Esophagus (tissue), 2 donors: ENCODE measurements at regions not wholly inside any gene's neighbourhood (a gene's known extent, or its start where the extent isn't known, plus 50 kb on each side); places are given as distances from the start of the nearest gene placed in this dataset.

Source experiments
- H3K27ac ChIP-seq, 2 donors: one replicate each; pipeline ENCODE4 v1.5.1; 2013; ENCODE audit warnings: low read depth in 2 of 2, mild to moderate bottlenecking in 2 of 2, inconsistent platforms in 1 of 2, low read length in 1 of 2, moderate library complexity in 1 of 2
- H3K27me3 ChIP-seq, 2 donors: one replicate each; pipeline ENCODE4 v1.6.1; 2013; ENCODE audit warnings: low read length in 2 of 2, control low read depth in 1 of 2, mild to moderate bottlenecking in 1 of 2; ENCODE audit not compliant: insufficient read depth in 2 of 2, control insufficient read depth in 1 of 2
- H3K36me3 ChIP-seq, 2 donors: one replicate each; pipeline ENCODE4 v1.6.1; 2013; ENCODE audit warnings: low read length in 1 of 2; ENCODE audit not compliant: control insufficient read depth in 2 of 2, insufficient read depth in 2 of 2
- H3K4me1 ChIP-seq, 2 donors: one replicate each; pipeline ENCODE4 v1.6.1; 2013; ENCODE audit warnings: low read length in 1 of 2; ENCODE audit not compliant: control insufficient read depth in 2 of 2, insufficient read depth in 2 of 2
- H3K4me3 ChIP-seq, 2 donors: one replicate each; pipeline ENCODE4 v1.5.1; 2013; ENCODE audit warnings: low read length in 2 of 2, mild to moderate bottlenecking in 2 of 2, low read depth in 1 of 2, moderate library complexity in 1 of 2
- H3K9me3 ChIP-seq, 2 donors: one replicate each; pipeline ENCODE4 v1.6.1; 2013; ENCODE audit warnings: mild to moderate bottlenecking in 2 of 2, low read depth in 1 of 2, low read length in 1 of 2, moderate library complexity in 1 of 2; ENCODE audit not compliant: control insufficient read depth in 2 of 2, insufficient read depth in 1 of 2
- WGBS, 2 donors: extraction: QIAGEN DNeasy Blood & Tissue Kit; methylation state at CpG; one replicate each; pipeline ENCODE4 v1.1.7; 2013; 5-methylcytosine and 5-hydroxymethylcytosine counted together
- donor health status: healthy with polysubstance abuse.
- donor health status: Bipolar disorder and iron deficiency.

- Histone ChIP-seq H3K36me3 (no peaks in the 10 kb centered on the region), H3K4me3 (no peak overlapping the region), H3K9me3 (peaks cover 5 to 12% of the 10 kb centered on the region in 2 donors), H3K27ac (no peak overlapping the region), H3K4me1 (no peaks in the 10 kb centered on the region), H3K27me3 (no peaks in the 10 kb centered on the region)
- 76 to 78% methylated on average over 23 of the region's 23 CpGs for WGBS, 2 donors
Measured at GRCh38 chr10:131702531-131703356, 198.1 kb upstream of the PPP2R2D start.

DNA sequence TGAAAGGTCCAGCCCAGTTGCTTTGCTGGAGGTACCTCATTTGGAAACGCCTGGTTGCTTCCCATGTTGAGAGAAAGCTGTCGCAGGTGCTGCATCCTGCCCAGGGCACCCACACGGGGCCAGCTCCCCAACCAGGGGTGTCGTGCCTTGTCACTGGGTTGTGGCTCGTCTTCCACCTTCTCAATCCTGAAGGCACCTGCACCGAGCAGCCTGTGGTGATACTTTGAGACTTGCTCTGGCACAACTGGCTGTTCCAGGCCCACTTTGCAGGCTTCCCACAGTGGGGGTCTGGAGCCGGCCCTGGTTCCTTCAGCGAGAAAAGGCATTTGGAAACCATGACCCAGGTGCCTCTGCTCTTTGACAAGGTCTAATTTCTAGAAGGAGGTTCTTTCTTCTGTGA lies 197.3 kb upstream of the PPP2R2D start:
- no peaks in the 10 kb centered on the region for H3K4me1 ChIP-seq
- 75 to 88% methylated on average over 8 of the region's 8 CpGs for WGBS, 2 donors
- no peaks in the 10 kb centered on the region for H3K36me3 ChIP-seq
- no peaks in the 10 kb centered on the region for H3K27me3 ChIP-seq
- no peak overlapping the region for H3K27ac ChIP-seq
- H3K9me3 ChIP-seq = peaks cover 5 to 12% of the 10 kb centered on the region in 2 donors
- no peak overlapping the region for H3K4me3 ChIP-seq

DNA sequence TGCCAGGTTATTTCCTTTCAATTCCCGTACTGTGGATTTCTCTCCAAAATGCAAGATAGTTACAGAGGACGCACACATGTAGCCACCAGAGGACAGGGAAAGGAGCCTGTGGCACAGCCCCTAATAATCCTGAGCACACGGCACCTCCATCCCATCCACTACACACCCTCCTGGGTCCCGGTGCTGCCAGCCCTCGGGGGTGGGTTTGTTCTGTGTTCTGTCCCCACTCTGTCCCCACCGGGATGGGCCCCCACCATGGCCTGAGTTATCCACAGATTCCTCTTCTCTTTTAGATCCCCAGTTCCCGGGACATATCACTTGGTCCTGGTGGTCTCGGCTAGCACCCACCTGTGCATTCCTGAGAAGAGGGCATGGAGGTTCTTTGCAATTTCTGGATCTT lies 196.9 kb upstream of the PPP2R2D start:
- Histone ChIP-seq H3K9me3 (peaks cover 5 to 12% of the 10 kb centered on the region in 2 donors), H3K4me1 (no peaks in the 10 kb centered on the region)
- 91 to 93% methylated on average over 8 of the region's 8 CpGs for WGBS, 2 donors

DNA sequence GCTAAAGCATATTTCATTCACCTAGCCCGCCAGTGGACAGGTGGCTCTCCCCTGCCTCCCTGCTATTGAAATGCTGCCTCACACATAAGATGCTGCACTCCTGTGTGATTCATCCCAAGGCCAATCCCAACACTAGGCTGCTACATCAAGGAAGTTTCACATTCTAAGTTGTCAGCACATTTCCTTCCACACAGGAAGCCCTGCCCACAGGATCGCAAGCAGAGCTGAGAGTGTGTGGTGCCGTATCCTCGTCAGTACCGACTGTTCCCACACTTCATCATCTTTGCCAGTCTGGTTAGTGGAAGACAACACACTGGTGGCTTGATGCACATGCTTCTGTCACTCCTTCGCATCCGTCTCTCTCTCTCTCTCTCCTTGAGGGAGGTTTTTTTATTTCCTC lies 194.3 kb upstream of the PPP2R2D start:
- H3K9me3 ChIP-seq = peaks cover 5 to 10% of the 10 kb centered on the region in 2 donors
- H3K36me3 ChIP-seq = no peaks in the 10 kb centered on the region
- H3K27me3 ChIP-seq = no peaks in the 10 kb centered on the region
- WGBS, 2 donors = 72 to 80% methylated on average over 7 of the region's 7 CpGs
- H3K27ac ChIP-seq = no peak overlapping the region
- H3K4me3 ChIP-seq = no peak overlapping the region
- H3K4me1 ChIP-seq = no peaks in the 10 kb centered on the region

More for the DNA sequence above, 196.9 kb upstream of the PPP2R2D start:
- no peaks in the 10 kb centered on the region for H3K27me3 ChIP-seq
- H3K27ac ChIP-seq = no peak overlapping the region
- no peak overlapping the region for H3K4me3 ChIP-seq
- no peaks in the 10 kb centered on the region for H3K36me3 ChIP-seq

GRCh38 chr10:131706952-131707351 lies 193.9 kb upstream of the PPP2R2D start:
- 86 to 87% methylated on average over 4 of the region's 4 CpGs for WGBS, 2 donors
- Histone ChIP-seq H3K4me3 (no peak overlapping the region), H3K36me3 (no peaks in the 10 kb centered on the region), H3K27ac (no peak overlapping the region), H3K4me1 (no peaks in the 10 kb centered on the region), H3K27me3 (no peaks in the 10 kb centered on the region), H3K9me3 (peaks cover 5 to 10% of the 10 kb centered on the region in 2 donors)

- no peaks in the 10 kb centered on the region for H3K36me3 ChIP-seq
- WGBS, 2 donors = 58 to 59% methylated on average over 17 of the region's 17 CpGs
- H3K27me3 ChIP-seq = no peaks in the 10 kb centered on the region
- no peaks in the 10 kb centered on the region for H3K4me1 ChIP-seq
- H3K4me3 ChIP-seq = no peak overlapping the region
- H3K9me3 ChIP-seq = peaks cover 5 to 10% of the 10 kb centered on the region in 2 donors
- no peak overlapping the region for H3K27ac ChIP-seq
Measured at GRCh38 chr10:131708225-131708880, 192.5 kb upstream of the PPP2R2D start.

- H3K36me3 ChIP-seq = no peaks in the 10 kb centered on the region
- no peak overlapping the region for H3K4me3 ChIP-seq
- no peak overlapping the region for H3K27ac ChIP-seq
- H3K9me3 ChIP-seq = peaks cover 5 to 10% of the 10 kb centered on the region in 2 donors
- no peaks in the 10 kb centered on the region for H3K4me1 ChIP-seq
- WGBS, 2 donors = 70 to 72% methylated on average over 15 to 17 of the region's 17 CpGs
- no peaks in the 10 kb centered on the region for H3K27me3 ChIP-seq
Measured at GRCh38 chr10:131710142-131710861, 190.5 kb upstream of the PPP2R2D start.

GRCh38 chr10:131722121-131722520 lies 178.7 kb upstream of the PPP2R2D start:
- Histone ChIP-seq H3K27me3 (no peaks in the 10 kb centered on the region), H3K4me3 (no peak overlapping the region), H3K4me1 (peaks cover 0 to 6% of the 10 kb centered on the region in 2 donors), H3K27ac (no peak overlapping the region), H3K9me3 (no peaks in the 10 kb centered on the region), H3K36me3 (no peaks in the 10 kb centered on the region)
- 90 to 92% methylated on average over 5 of the region's 5 CpGs for WGBS, 2 donors

- Histone ChIP-seq H3K4me3 (no peak overlapping the region), H3K27me3 (no peaks in the 10 kb centered on the region), H3K9me3 (no peaks in the 10 kb centered on the region), H3K27ac (no peak overlapping the region), H3K4me1 (peaks cover 0 to 6% of the 10 kb centered on the region in 2 donors), H3K36me3 (no peaks in the 10 kb centered on the region)
- WGBS, 2 donors = 88 to 92% methylated on average over 22 of the region's 22 CpGs
Measured at GRCh38 chr10:131722525-131723264, 178.1 kb upstream of the PPP2R2D start.
